NOMO-1 treated with DMSO at 0.1 percent for 48 hours (cell line): ENCODE measurements at regions not wholly inside any gene's neighbourhood (a gene's known extent, or its start where the extent isn't known, plus 50 kb on each side); places are given as distances from the start of the nearest gene placed in this dataset.

ENCODE experiments used
- DNase-seq: peaks from one replicate; lab custom pipeline; 2025; ENCODE audit not compliant: unreplicated experiment; lab: John Stamatoyannopoulos, UW

DNA sequence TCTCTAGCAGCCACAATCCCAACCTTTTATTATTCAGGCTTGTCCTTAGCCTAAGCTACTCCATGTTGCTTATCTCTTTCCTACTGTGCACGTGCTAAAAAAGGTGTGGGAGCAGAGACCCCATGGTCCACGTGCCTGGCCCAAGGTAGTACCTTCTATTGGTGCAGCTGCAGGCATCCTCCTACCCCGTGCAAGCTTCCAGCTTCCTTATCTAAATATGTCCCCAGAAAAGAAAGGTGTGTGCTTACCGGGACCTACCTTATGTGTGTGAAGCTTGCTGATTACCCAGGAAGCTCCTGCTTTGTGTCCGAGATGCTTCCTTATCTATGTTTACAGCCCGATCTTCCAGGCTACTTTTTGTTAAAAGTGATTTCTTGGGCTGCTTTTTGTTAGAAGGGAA is 2382.4 kb downstream of the PCDH9 start:
- no peak for DNase-seq

DNA sequence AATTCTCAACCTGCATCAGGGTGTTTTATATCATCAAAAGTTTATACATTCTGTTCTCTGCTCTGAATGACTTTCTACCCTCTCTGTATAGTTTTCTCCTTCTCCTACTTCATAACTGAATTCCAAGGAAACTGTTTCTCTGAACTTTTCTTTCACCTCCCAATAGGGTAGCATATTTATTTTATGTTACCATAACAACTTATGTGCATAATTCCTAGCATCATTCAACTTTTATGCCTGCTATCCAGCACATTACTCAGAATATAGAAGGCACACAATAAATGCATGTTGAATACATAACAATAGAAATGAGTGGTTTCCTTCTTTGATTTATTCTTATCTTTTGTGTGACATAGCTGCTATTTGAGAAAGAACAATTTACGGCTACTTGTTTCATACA is 2385.0 kb downstream of the PCDH9 start:
- no peak for DNase-seq

DNA sequence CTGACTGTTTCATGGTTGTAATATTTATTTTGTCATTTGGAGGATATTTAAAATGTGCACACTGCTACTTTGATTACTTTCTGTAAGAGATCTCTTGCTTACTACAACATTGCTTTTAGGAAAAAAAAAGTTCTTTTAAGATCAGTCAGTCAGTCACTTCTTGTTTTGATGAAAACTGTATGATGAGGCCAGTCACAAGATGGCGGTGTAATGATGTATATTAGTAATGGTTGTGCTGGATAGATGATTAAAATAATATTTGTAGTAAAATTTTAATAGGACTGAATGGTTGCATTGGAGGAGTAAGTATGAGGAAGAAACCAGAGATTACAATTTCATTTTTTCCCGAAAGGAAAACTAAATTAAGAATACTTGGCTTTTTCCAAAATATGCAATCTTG is 2411.1 kb downstream of the PCDH9 start:
- no peak for DNase-seq

DNA sequence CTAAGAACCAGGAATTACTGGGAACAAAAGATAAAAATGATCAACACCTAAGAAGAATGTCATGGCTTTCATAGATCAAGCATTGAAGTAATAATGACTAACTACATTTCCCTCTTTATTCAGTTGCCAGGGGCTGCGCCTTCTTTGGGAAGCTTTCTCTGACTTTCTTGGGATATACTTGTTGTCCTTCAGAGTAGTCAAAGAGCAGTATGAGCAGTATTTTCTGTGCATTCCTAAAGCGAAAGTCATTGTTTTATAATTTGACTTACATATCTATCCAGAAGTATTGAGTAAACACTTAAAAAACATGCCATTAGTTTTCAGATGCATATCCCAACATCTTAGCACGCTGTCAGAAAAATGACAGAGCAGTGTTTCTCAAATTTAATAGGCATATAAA is 2412.4 kb downstream of the PCDH9 start:
- DNase-seq: no peak

DNA sequence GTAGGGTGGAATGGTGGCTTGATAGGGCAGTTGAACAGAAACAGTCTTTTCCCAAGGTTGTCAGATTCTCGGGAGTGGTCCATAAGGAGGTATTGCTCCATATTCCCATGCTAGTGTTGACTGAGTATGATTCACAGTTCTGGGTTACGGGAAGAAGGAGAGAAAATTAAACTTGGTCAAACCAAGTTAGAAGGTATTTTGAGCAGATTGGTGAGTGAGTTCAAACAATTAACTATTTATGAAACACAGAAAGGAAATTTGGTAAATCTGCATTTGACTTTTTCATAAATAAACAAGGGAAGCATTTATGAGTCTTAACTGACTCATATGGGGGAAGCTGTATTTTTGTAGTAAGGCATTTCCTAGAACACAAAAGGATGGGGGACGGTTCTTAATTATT is 2419.4 kb downstream of the PCDH9 start:
- no peak for DNase-seq

DNA sequence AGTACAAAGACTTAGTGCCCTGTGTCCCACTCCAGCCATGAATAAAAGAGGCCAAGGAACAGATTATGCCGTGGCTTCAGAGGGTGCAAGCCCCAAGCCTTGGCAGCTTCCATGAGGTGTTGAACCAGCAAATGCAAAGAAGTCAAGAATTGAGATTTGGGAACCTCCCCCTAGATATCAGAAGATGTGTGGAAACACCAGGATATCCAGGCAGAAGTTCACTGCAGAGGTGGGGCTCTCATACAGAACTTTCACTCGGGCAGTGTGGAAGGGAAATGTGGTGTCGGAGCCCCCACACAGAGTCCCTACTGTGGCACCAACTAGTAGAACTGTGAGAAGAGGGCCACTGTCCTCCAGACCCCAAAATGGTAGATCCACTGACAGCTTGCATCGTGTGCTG is 2421.4 kb downstream of the PCDH9 start:
- DNase-seq: no peak

DNA sequence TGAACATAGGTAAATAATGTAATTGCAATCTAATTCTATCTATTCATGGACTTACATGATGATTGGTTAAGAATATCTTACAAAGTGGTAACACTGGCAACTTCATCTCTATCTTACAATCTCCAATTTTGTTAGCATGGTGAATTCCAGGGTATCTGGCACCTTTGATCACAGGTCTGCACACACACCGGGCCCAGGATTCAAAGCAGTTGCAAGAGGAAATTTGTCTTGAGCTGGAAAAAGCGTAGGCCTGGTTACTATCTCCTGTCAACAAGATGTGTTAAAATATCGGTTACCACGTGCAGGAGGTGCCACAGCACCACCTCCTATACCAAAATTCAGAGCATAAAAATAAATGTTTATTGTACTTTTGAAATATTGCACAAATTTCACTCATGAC is 2428.4 kb downstream of the PCDH9 start:
- no peak for DNase-seq

DNA sequence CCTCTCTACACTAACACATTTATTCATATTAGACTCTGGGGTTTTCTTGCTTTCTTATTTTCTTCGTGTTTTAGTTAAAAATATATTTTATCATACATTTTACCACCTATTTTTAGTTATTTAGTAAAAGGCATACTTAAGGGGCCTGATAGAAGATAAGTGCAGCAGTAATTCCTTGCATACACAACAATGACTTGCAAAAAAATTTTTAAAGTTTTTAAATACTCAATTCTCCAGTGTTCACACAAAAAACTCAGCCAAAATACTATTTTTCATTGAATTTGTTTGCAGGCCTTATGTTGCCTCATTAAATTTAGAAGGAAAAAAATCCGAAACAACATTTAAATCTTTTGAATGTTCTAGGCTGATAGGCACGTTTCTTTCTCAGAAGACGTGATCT is 2431.7 kb downstream of the PCDH9 start:
- DNase-seq: no peak

DNA sequence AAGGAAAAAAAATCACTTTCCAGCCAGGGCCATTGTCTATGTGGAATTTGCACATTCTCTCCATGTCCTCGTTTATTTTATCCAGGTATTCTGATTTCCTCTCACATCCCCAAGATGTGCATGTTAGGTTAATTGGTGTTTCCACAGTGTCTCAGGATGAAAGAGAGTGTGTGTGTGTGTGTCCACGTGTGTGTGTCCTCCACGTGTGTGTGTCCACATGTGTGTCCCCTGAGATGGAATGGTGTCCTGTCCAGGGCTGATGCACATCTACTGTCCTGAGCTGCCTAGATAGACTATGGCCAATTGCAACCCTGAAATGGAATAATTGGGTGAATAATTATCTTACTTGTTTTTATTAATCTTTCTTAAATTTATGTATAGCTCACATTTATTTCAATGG is 2436.5 kb downstream of the PCDH9 start:
- no peak for DNase-seq

DNA sequence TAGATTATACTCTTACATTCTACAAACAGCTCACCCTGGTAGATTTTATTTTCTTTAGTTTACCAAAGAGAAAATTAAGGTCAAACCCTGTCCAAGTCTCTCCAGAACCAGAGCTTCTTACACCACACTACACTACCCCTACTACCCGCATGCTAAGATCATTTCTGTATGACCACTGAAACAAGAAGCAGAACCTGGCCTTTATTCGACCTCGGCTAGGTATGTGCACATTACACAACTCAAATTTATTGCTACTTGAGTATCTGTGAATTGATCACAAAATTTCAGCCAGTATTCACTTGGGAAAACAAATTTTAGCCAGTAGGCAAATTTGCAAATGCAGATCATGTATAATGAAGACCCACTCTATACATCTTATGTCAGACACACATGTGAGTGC is 2437.0 kb downstream of the PCDH9 start:
- no peak for DNase-seq

DNA sequence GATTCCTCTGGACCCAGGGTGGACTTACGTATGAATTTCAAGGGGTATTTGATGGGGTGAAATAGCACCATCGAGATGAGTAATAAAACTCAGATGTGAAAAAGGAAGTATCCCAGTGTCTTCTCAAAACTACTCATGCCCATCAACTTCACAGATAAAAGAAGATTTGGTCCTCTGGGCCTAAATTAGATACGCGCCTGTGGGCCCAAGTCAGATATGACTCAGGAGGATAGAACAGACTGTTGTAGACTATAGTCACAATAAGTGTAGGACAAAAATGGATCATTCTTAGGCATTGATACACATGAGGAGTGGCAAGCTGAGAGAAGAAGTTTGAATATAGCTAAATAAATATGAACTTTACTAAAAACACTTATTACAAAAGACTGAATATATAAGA is 2438.8 kb downstream of the PCDH9 start:
- no peak for DNase-seq

DNA sequence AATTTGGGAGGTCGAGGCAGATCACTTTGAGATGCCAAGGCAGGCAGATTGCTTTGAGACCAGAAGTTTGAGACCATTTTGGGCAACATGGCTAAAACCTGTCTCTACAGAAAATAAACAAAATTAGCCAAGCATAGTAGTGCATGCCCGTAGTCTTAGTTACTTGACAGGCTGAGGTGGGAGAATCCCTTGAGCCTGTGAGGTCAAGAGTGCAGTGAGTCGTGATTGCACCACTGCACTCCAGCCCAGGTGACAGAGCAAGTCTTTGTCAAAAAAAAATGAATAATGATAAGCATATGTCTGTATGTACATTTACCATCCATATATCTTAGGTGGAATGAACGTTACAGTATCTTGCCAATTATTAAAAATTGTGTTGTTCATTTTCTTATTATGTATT is 2447.7 kb downstream of the PCDH9 start:
- DNase-seq: no peak

DNA sequence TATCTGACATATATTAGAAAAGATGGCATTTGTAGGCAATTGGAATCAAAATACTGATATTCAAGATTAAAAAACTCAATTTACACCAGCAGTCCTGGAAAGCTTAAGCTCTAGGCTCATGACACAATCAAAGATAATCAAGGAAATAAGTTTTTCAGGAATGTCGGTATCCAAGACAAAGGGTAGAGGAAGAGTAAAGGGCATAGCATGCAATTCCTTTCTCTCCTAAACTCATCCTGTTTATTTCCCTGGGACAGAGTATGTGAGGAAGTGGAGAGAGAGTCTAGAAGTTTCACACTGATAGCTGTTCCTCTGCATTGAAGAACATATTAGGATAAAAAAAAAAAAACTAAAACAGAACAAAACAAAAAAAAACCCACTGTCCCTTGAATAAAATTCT is 2452.1 kb downstream of the PCDH9 start:
- no peak for DNase-seq

DNA sequence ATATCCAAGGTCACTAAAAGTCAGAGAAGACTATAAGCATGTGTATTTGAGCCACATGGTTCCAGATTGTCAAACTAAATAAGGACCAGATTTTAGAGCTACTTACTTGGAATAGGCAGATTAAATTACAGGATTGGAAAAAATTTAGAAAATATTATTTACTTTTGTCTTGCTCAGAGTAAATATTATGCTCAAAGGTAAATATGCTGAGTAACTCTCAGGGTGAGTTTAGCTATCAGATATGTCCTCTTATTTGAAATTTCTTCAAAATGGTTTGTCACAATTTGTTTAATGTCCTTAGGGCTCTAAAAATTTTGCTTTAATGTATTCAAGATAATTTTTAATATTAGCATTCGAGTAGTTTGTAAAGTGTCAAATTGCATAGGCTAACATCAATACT is 2455.2 kb downstream of the PCDH9 start:
- DNase-seq: no peak

DNA sequence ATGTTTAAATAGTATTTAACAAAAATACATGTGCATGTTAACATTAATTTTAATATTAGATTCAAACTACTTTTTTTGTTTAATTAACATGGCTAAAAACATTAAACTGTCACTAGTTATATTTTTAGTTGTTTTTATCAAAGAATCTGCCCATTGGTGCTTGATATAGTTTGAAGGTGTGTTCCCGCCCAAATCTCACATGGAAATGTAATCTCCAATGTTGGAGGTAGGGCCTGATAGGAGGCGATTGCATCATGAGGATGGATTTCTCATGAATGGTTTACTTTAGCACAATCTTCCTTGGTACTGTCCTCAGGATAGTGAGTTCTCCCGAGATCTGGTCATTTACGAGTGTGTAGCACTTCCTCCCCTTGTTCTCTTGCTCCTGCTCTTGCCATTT is 2459.4 kb downstream of the PCDH9 start:
- no peak for DNase-seq

DNA sequence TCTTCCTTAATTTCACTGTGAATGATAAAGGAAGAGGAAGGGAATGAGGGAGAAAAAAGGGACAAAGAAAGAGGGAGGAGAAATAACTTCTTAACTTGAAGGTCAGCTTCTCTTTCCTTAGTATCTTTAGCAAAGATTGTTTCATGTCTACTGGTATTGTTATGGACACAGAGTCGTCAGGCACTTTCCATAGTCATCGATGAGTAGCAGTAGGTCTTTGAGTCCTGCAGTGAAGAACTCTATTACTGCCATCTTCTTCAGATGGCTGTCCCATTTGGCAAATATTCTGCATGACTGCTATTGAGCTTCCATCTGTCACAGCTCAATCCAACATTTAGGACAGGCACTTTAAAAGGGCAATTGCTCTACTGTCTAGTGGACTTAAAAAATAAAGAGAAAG is 2463.1 kb downstream of the PCDH9 start:
- no peak for DNase-seq

DNA sequence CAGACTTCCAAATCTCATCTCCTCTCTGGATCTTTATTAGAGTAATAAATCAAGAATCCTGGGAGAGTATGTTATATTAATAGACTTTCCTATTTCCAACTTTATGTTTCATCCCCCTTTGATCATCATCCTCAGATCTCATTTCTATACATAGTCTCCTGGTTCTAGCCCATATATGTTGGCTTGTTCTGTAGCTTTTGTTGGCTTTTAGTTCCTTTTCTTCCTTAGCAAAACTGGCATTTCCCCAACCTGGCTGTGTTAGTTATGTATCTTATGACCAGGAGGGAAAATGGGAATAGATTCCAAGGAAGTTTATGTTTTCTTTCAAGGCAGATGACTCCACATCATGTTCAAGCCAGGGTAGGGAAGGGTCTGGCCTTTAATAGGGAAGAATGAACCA is 2464.5 kb downstream of the PCDH9 start:
- no peak for DNase-seq

DNA sequence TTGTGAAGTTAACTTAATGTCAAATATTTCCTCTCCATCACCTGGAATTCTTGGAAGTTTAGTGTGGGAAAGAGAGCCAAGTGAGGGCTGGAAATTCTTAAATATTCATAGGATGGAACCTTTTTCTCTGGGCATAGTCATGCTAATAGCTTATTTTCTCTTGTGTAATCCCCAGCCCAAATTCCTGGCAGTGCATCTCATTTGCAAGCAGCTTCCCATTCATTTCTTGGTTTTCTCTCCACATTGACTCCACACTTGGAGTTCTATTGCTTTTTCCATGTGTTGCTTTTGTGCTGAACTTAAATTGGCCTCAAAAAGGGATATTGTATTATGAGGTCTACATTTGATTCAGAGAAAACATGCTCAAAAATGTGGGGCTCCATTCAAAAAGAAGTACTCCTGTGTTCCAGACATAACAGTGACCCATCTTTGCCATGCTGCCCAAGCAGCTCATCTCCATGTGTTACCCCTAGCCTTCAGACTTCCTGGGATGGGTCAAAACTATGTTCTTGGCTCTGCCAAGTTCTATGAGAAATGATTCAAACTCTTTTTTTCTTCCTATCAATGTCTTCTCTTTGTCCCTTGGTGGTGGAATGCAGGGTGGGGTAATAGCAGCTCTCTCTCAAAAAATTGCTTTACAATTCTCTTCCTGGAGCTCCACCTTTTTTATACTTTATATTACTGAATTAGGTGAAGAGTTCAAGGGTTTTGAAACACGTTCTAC is 2471.5 kb downstream of the PCDH9 start:
- DNase-seq: no peak

DNA sequence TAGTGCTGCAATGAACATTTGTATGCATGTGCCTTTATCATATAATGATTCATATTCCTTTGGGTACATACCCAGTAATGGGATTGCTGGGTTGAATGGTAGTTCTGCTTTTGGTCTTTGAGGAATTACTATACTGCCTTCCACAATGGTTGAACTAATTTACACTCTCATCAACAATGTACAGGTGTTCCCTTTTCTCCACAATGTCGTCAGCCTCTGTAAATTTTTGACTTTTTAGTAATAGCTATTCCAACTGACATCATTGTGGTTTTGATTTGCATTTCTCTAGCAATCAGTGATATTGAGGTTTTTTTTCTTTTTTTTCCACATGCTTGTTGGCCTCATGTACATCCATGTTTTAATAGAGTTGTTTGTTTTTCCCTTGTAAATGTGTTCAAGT is 2473.5 kb downstream of the PCDH9 start:
- DNase-seq: no peak

DNA sequence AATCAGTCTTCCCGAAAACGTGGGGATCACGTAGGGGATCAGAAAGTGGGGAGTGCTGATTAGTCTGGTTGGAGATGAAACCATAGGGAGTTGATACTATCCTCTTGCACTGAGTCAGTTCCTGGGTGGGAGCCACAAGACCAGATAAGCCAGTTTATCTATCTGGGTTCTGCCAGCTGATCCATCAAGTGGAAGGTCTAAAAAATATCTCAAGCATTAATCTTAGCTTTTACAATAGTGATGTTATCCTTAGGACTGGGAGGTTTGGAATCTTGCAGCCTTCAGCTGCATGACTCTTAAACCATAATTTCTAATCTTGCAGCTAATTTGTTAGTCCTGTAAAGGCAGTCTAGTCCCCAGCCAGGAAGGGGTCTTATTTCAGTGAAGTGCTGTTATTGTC is 2474.2 kb downstream of the PCDH9 start:
- DNase-seq: no peak

DNA sequence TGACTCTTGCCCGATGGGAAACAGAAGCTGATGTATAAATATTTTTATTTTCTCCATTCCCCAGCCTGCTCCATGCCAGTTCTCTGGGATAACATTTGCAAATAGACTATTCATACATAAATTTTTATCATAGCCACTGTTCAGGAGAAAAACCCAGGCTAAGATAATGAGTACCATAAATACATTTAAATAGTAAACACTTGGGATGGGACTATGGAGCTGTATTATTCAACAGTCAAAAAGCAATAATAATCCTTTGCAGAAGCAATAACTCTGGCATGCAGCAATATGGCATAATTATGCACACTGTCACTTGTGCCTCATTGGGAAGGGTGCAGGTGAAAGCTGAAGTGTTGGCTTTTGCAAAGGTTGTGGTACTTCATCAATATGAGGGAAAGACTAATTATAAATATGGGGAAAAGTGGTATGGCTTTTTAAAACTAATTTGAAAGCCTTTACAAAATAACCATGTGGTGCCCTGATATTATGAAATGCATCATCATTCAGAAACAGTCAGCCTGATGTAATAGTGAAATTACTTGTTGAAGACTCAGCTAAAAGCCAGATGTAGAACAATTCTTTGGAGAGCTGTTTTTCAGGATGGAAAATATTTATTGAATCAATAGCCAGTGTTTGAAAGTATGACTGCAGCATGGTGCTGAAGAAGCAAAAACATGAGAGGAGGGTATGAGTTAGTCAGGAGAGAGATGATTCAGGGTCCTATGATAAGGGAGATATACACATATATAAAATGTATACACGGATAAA is 2476.7 kb downstream of the PCDH9 start:
- DNase-seq: no peak

DNA sequence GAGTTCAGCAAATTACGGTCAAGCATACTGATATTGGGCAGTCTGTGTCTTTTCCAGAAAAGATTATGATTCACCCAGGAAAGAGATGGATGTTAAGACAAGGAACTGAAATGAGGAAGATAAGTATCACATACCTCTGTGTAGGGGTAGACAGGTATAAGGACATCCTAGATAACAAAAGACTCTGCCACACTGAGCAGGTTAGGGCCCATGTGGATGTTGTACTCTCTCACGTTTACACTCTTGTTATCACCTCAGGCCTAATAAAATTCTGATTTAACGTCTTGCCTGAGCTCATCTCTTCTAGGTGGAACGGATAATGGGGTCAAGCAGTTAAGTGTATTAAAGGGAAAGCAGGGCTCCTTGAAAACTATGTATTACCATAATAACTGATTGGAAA is 2480.8 kb downstream of the PCDH9 start:
- no peak for DNase-seq

DNA sequence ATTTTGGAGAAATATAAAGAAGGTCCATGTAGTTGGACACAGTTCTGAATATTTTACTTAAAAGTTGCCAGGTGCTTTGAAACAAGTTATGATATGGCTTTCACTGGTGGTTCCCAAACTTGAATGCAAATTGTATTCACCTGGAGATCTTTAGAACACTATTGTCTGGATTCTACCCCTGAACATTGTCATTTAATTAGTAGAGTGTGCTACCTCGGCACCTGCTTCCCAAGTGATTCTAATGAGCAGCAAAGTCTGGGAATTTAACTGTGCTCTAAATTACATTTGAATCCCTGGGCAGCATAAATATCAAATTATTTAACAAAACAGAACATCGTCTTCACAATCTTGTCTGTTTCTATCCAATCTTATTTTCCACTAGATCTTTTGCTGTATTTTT is 2483.3 kb downstream of the PCDH9 start:
- DNase-seq: no peak
